Adrenal gland (tissue), 5 donors: ENCODE measurements at regions not wholly inside any gene's neighbourhood (a gene's known extent, or its start where the extent isn't known, plus 50 kb on each side); places are given as distances from the start of the nearest gene placed in this dataset.

Experiments
- POLR2A ChIP-seq, 2 donors: fragments of 450-650 bp; IDR thresholded peaks; one replicate each; pipeline ENCODE4 v1.6.1; 2017; ENCODE audit warnings: antibody characterized with exemption in 2 of 2, mild to moderate bottlenecking in 2 of 2, moderate library complexity in 1 of 2
- TF ChIP-seq, protein P1 (sequence below), 6 experiments: fragments of 450-650 bp in 4 of 6; fragments of 200-600 bp in 2 of 6; sonication (generic) in 1 of 6; IDR thresholded peaks; 1 replicate in 5 of 6; 2 replicates in 1 of 6; pipeline versions ENCODE4 v1.5.1 to v1.8.0; 2016 to 2021; ENCODE audit warnings: antibody characterized with exemption in 6 of 6, mild to moderate bottlenecking in 2 of 6, moderate library complexity in 1 of 6
- donor health status: DM: no; HTN: no; CAD: no.

DNA sequence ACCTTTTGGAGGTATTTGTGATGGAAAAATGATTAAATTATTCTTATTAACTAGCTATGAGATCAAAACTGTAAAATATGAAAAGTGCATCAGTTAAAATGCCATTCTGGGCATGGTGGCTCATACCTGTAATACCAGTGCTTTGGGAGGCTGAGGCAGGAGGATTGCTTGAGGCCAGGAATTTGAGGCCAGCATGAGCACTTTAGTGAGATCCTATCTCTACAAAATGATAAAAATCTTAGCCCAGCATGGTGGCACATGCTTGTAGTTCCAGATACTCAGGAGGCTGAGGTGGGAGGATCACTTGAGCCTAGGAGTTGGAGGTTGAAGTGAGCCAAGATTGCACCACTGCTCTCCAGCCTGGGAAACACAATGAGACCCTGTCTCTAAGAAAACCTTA is 252.5 kb upstream of the SEMA6A start:
- no peak for TF ChIP-seq POLR2A (IDR thresholded peaks at IDR 0.05)
- TF ChIP-seq, protein P1, sequence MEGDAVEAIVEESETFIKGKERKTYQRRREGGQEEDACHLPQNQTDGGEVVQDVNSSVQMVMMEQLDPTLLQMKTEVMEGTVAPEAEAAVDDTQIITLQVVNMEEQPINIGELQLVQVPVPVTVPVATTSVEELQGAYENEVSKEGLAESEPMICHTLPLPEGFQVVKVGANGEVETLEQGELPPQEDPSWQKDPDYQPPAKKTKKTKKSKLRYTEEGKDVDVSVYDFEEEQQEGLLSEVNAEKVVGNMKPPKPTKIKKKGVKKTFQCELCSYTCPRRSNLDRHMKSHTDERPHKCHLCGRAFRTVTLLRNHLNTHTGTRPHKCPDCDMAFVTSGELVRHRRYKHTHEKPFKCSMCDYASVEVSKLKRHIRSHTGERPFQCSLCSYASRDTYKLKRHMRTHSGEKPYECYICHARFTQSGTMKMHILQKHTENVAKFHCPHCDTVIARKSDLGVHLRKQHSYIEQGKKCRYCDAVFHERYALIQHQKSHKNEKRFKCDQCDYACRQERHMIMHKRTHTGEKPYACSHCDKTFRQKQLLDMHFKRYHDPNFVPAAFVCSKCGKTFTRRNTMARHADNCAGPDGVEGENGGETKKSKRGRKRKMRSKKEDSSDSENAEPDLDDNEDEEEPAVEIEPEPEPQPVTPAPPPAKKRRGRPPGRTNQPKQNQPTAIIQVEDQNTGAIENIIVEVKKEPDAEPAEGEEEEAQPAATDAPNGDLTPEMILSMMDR (IDR thresholded peaks at IDR 0.05) = no peak
